Tibial nerve (tissue), 4 donors: ENCODE measurements at regions not wholly inside any gene's neighbourhood (a gene's known extent, or its start where the extent isn't known, plus 50 kb on each side); places are given as distances from the start of the nearest gene placed in this dataset.

ENCODE experiments used
- CTCF ChIP-seq, 5 experiments: fragments of 200-600 bp in 3 of 5; fragments of 450-650 bp in 2 of 5; sonication (generic) in 3 of 5; IDR thresholded peaks; one replicate each; pipeline ENCODE4 v1.5.1; 2016 to 2019; ENCODE audit warnings: antibody characterized with exemption in 5 of 5, mild to moderate bottlenecking in 3 of 5, moderate library complexity in 2 of 5
- EP300 ChIP-seq, 2 donors: sonication (generic); formaldehyde crosslinking; IDR thresholded peaks; one replicate each; pipeline ENCODE4 v1.6.1; 2017; ENCODE audit warnings: antibody characterized with exemption in 2 of 2, mild to moderate bottlenecking in 1 of 2
- POLR2A ChIP-seq, 2 donors: fragments of 450-650 bp; IDR thresholded peaks; one replicate each; pipeline ENCODE4 v1.6.1; 2017; ENCODE audit warnings: antibody characterized with exemption in 2 of 2, mild to moderate bottlenecking in 2 of 2, moderate library complexity in 2 of 2

GRCh38 chr14:21978999-21979314 is 305.3 kb upstream of the OR4E1 start:
- no peak for TF ChIP-seq CTCF (IDR thresholded peaks at IDR 0.05)
- no peak for TF ChIP-seq POLR2A (IDR thresholded peaks at IDR 0.05)
- no peak for TF ChIP-seq EP300 (IDR thresholded peaks at IDR 0.05)
